ENCODE measurements at regions not wholly inside any gene's neighbourhood (a gene's known extent, or its start where the extent isn't known, plus 50 kb on each side); places are given as distances from the start of the nearest gene placed in this dataset.

DNA sequence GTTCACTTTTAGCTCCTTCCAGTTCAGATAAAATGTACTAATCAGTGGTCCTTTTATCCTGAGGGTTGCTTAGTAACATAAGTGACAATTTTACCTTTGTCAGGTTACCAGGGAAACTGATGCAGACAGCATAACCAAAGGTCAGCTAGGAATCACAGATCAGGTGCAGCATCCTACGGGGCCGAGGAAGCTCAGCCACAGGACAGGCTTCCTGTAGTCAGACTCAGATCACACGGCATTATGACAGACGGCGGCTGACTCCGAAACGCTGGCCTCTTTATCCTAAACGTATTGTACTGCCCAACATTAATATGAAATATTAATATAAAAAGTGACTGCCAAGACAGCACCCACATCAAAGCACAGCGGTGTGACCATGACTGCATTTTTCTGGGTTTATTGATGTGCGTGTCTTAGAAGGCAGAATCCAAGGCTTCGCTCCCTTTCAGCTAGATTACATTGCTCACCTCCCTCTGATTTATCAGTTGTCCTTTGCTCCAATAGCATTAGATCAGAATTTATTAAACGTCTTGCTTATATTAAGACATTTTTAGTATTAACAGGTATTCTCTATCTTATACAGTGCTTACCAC lies 444.5 kb downstream of the CMPK2 start:
- H3K27ac Mint-ChIP-seq, result no peak overlapping the region
- TF ChIP-seq, protein P1, sequence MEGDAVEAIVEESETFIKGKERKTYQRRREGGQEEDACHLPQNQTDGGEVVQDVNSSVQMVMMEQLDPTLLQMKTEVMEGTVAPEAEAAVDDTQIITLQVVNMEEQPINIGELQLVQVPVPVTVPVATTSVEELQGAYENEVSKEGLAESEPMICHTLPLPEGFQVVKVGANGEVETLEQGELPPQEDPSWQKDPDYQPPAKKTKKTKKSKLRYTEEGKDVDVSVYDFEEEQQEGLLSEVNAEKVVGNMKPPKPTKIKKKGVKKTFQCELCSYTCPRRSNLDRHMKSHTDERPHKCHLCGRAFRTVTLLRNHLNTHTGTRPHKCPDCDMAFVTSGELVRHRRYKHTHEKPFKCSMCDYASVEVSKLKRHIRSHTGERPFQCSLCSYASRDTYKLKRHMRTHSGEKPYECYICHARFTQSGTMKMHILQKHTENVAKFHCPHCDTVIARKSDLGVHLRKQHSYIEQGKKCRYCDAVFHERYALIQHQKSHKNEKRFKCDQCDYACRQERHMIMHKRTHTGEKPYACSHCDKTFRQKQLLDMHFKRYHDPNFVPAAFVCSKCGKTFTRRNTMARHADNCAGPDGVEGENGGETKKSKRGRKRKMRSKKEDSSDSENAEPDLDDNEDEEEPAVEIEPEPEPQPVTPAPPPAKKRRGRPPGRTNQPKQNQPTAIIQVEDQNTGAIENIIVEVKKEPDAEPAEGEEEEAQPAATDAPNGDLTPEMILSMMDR (conservative IDR thresholded peaks at IDR 0.05), result no peak
- H3K9me3 ChIP-seq (ENCODE audit: control insufficient read depth, low read depth, low read length), result no peaks in the 10 kb centered on the region
- no peak overlapping the region for H2BK20ac ChIP-seq (ENCODE audit: low read depth, low read length, poor library complexity, severe bottlenecking)
- H3K9me3 Mint-ChIP-seq, result no peaks in the 10 kb centered on the region
- no peak overlapping the region for H2AFZ ChIP-seq (ENCODE audit: low read length)
- H3K4me1 ChIP-seq (ENCODE audit: insufficient read depth, low read length), result no peaks in the 10 kb centered on the region
- H4K5ac ChIP-seq (ENCODE audit: insufficient read length, low read depth, low read length), result no peak overlapping the region
- no peak overlapping the region for H3K14ac ChIP-seq (ENCODE audit: insufficient read depth, low read length)
- no peak overlapping the region for H2AK5ac ChIP-seq (ENCODE audit: insufficient read length, low read length)
- no peak overlapping the region for H3K56ac ChIP-seq (ENCODE audit: insufficient read length, low read depth, low read length)
- H2BK15ac ChIP-seq (ENCODE audit: low read depth, low read length), result no peak overlapping the region
- no peak overlapping the region for H3K4me2 ChIP-seq (ENCODE audit: insufficient read depth, insufficient read length, low read length)
- no peaks in the 10 kb centered on the region for H3K79me1 ChIP-seq (ENCODE audit: insufficient read depth, low read depth, low read length, poor library complexity, severe bottlenecking)
- no peaks in the 10 kb centered on the region for H3K36me3 Mint-ChIP-seq (ENCODE audit: insufficient read depth in 1 of 3, low read depth in 3 of 3)
- no CpG with 5 or more reads among the region's 12 CpGs for WGBS (ENCODE audit: extremely low coverage, insufficient read length, low lambda C conversion rate)
- no peak overlapping the region for H3K4ac ChIP-seq (ENCODE audit: low read depth, low read length)
- no peak overlapping the region for H3K27ac ChIP-seq (ENCODE audit: insufficient read length, low read depth, low read length)
- no peaks in the 10 kb centered on the region for H3K27me3 ChIP-seq (ENCODE audit: insufficient read depth, low read length)
- no peak overlapping the region for H4K91ac ChIP-seq (ENCODE audit: insufficient read length, low read depth, low read length)
- no peak overlapping the region for H3T11ph ChIP-seq (ENCODE audit: low read length)
- H2BK120ac ChIP-seq (ENCODE audit: low read depth, low read length, poor library complexity, severe bottlenecking), result no peak overlapping the region
- H2BK12ac ChIP-seq (ENCODE audit: insufficient read length, low read depth, low read length), result no peak overlapping the region
- H3K4me3 Mint-ChIP-seq, result no peak overlapping the region
- no peaks in the 10 kb centered on the region for H3K27me3 Mint-ChIP-seq (ENCODE audit: low read depth)
- peaks cover 8% of the 10 kb centered on the region in 2 experiments; a peak in 3 of 4 replicates for H3K4me1 Mint-ChIP-seq
- H3K79me2 ChIP-seq (ENCODE audit: insufficient read depth, low read length), result no peaks in the 10 kb centered on the region
- H4K20me1 ChIP-seq (ENCODE audit: control insufficient read depth, insufficient read depth, insufficient read length), result no peaks in the 10 kb centered on the region
- no peak overlapping the region for H3K9ac ChIP-seq (ENCODE audit: extremely low read depth, insufficient read length, low read length)
- H4K8ac ChIP-seq (replicated peaks; ENCODE audit: insufficient read length, low read depth, low read length), result no peak overlapping the region
- H3K23ac ChIP-seq (ENCODE audit: insufficient read length, low read depth, low read length), result no peak overlapping the region
- no peak overlapping the region for H2BK5ac ChIP-seq (ENCODE audit: insufficient read length, low read length)
- no peaks in the 10 kb centered on the region for H3K23me2 ChIP-seq (ENCODE audit: insufficient read length, low read depth, low read length, poor library complexity, severe bottlenecking)
- no peak overlapping the region for H3K18ac ChIP-seq (ENCODE audit: insufficient read length, low read depth, low read length)
- no peak for DNase-seq

Measured in H9 (cell line).